ENCODE measurements at regions not wholly inside any gene's neighbourhood (a gene's known extent, or its start where the extent isn't known, plus 50 kb on each side); places are given as distances from the start of the nearest gene placed in this dataset.
"Not testable (repeated sequence)": the region's sequence is repeated elsewhere in the genome, so short reads cannot be mapped to it uniquely, and the experiment has no call there.

- FAIRE-seq; POLR2A ChIA-PET; H3K79me2 ChIP-seq (ENCODE audit: insufficient read depth, low read length); BruUV-seq (replicated peaks); intact Hi-C loops (cut with micrococcal nuclease; ENCODE audit: unreplicated experiment); DNase-seq (ENCODE audit: low spot score); ATAC-seq; H3K27ac ChIP-seq (ENCODE audit: extremely low read length, insufficient read depth, low read length); in situ Hi-C loops (cut with HindIII; ENCODE audit: extremely low pct_ligation_motif_present, low pct_unique_long_range_greater_than_20kb); H4K20me1 ChIP-seq (ENCODE audit: insufficient read depth, low read length); H3K27me3 ChIP-seq (ENCODE audit: control insufficient read depth in 1 of 2, insufficient read depth in 2 of 2, low read length in 2 of 2); H3K36me3 ChIP-seq (replicated peaks in 1 of 2; ENCODE audit: control insufficient read depth in 1 of 2, insufficient read depth in 2 of 2, low read length in 2 of 2); H2AFZ ChIP-seq (ENCODE audit: low read length); H3K9ac ChIP-seq (ENCODE audit: insufficient read depth, low read depth, low read length); H3K4me1 ChIP-seq (ENCODE audit: insufficient read depth, low read length); CTCF ChIA-PET (ENCODE audit: low intra/inter-chr PET ratio, low total read pairs); H3K9me3 ChIP-seq (ENCODE audit: low read length); TF ChIP-seq FOXA1 (IDR thresholded peaks at IDR 0.05): not testable (repeated sequence)
- TF ChIP-seq ARID5B (CRISPR knock-in tag; IDR thresholded peaks at IDR 0.05), result peak; percentile 46; the same call in 1 of the 2 replicates
- peak; percentile 56; the same call in 1 of the 2 replicates for TF ChIP-seq FOXA3 (CRISPR knock-in tag; IDR thresholded peaks at IDR 0.05)
- TF ChIP-seq ZNF281 (CRISPR knock-in tag; IDR thresholded peaks at IDR 0.05; ENCODE audit: borderline replicate concordance), result peak; percentile 87
- TF ChIP-seq HOXA3 (CRISPR knock-in tag; IDR thresholded peaks at IDR 0.05), result 0 out of 2 replicates have a peak, but pooled peaks have one; percentile 7
- TF ChIP-seq FOXA1 (CRISPR knock-in tag; IDR thresholded peaks at IDR 0.05), result peak; percentile 68
- Histone ChIP-seq H3K4me3 (replicated peaks in 1 of 3; ENCODE audit: insufficient read depth in 1 of 3, low read depth in 2 of 3, low read length in 3 of 3) (peak overlapping the region in 1 of 3 experiments; percentile 23; a peak in 1 of 6 replicates), H3K4me2 (ENCODE audit: low read depth, low read length) (peak overlapping the region; percentile 53)
- 0% methylated on average over 1 of the region's 10 CpGs for WGBS (ENCODE audit: low lambda C conversion rate)
Measured at GRCh38 chr2:21214085-21214484, 90.3 kb downstream of the TDRD15 start.

Measured in HepG2 (cell line).